Psoas muscle (tissue), 7 donors: ENCODE measurements at regions not wholly inside any gene's neighbourhood (a gene's known extent, or its start where the extent isn't known, plus 50 kb on each side); places are given as distances from the start of the nearest gene placed in this dataset.
A peak's percentile ranks its signal among the peaks of the same experiment; 100 is the strongest.

ENCODE experiments used
- ATAC-seq, 4 donors: fragments of 200-7000 bp; cut with Tn5 transposase; one replicate each; pipeline ENCODE4 v1.9.1; 2020; ENCODE audit warnings: moderate library complexity in 3 of 4, mild to moderate bottlenecking in 2 of 4
- DNase-seq, 2 donors: peaks; one replicate each; pipeline ENCODE4 v3.0.0-alpha.2; 2020
- H3K27ac ChIP-seq: fragments of 200-600 bp; one replicate; pipeline ENCODE4 v1.8.0; 2022
- H3K27me3 ChIP-seq, 3 donors: fragments of 200-600 bp in 1 of 3; one replicate each; pipeline versions ENCODE4 v1.6.1 to v1.8.0; 2013 to 2022; ENCODE audit warnings: low read length in 2 of 3, mild to moderate bottlenecking in 2 of 3, moderate library complexity in 1 of 3; ENCODE audit not compliant: insufficient read depth in 3 of 3
- H3K36me3 ChIP-seq, 2 donors: fragments of 200-600 bp in 1 of 2; one replicate each; pipeline versions ENCODE4 v1.6.1 to v1.8.0; 2013 to 2022; ENCODE audit warnings: low read depth in 1 of 2, mild to moderate bottlenecking in 1 of 2, moderate library complexity in 1 of 2; ENCODE audit not compliant: insufficient read depth in 1 of 2
- H3K4me1 ChIP-seq: fragments of 200-600 bp; one replicate; pipeline ENCODE4 v1.8.0; 2022
- H3K4me3 ChIP-seq: fragments of 200-600 bp; one replicate; pipeline ENCODE4 v1.8.0; 2022; ENCODE audit warnings: mild to moderate bottlenecking
- H3K9me3 ChIP-seq: fragments of 200-600 bp; one replicate; pipeline ENCODE4 v1.8.0; 2022
- WGBS, 3 donors: extraction: QIAGEN DNeasy Blood & Tissue Kit; methylation state at CpG; one replicate each; pipeline versions ENCODE4 v1.1.6 to v1.1.7; 2013; 5-methylcytosine and 5-hydroxymethylcytosine counted together
- intact Hi-C, 2 donors: fragments of 100-400 bp; cut with DNase I; formaldehyde crosslinking; loops; one replicate each; pipeline versions ENCODE4 v1.11.0 to v1.14.2; 2022
- TF ChIP-seq, protein P1 (sequence below): fragments of 200-600 bp; IDR thresholded peaks from one replicate; pipeline ENCODE4 v1.8.0; 2022; ENCODE audit warnings: antibody characterized with exemption
- donor health status: healthy with polysubstance abuse.
- donor health status: DM: no; HTN: no; CAD: no; lungs with moderate emphysema.
- donor health status: Bipolar disorder and iron deficiency.
- donor health status: healthy.
- donor health status: DM: yes; HTN: yes; CAD: no.
- donor health status: DM: no; HTN: no; CAD: no.
- donor health status: DM: yes; HTN: yes; CAD: no.

DNA sequence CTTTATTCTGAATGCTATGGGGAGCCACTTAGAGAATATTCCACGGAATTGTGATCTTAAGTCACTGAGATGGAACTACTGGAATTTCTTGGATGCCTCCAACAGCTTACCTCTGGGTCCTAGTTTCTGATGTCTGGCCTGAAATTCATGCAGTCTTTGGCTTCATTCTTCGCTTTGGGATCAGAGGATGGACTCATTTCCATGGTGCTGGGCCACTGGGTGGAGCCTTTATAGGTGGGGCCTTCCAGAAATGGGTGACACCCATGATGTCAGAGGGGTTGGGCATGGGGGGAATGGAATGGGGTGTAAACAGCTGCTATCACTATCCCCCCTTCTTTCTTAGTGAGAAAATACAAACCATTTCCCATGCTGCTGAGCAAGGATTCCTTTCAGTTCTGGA, 73.7 kb upstream of the FGGY start:
- intact Hi-C loops = no loop called here
- DNase-seq = peak; percentile 37 to 56
- peak in 2 of 4 donors; percentile 31 to 56 for ATAC-seq
- 65 to 77% (median 74%) methylated on average over 2 of the region's 2 CpGs for WGBS, 3 donors
- Histone ChIP-seq H3K4me3 (no peak overlapping the region), H3K36me3 (no peaks in the 10 kb centered on the region), H3K27me3 (no peaks in the 10 kb centered on the region), H3K9me3 (no peaks in the 10 kb centered on the region), H3K27ac (no peak overlapping the region), H3K4me1 (peaks cover 2% of the 10 kb centered on the region)
- TF ChIP-seq, protein P1, sequence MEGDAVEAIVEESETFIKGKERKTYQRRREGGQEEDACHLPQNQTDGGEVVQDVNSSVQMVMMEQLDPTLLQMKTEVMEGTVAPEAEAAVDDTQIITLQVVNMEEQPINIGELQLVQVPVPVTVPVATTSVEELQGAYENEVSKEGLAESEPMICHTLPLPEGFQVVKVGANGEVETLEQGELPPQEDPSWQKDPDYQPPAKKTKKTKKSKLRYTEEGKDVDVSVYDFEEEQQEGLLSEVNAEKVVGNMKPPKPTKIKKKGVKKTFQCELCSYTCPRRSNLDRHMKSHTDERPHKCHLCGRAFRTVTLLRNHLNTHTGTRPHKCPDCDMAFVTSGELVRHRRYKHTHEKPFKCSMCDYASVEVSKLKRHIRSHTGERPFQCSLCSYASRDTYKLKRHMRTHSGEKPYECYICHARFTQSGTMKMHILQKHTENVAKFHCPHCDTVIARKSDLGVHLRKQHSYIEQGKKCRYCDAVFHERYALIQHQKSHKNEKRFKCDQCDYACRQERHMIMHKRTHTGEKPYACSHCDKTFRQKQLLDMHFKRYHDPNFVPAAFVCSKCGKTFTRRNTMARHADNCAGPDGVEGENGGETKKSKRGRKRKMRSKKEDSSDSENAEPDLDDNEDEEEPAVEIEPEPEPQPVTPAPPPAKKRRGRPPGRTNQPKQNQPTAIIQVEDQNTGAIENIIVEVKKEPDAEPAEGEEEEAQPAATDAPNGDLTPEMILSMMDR = no peak

DNA sequence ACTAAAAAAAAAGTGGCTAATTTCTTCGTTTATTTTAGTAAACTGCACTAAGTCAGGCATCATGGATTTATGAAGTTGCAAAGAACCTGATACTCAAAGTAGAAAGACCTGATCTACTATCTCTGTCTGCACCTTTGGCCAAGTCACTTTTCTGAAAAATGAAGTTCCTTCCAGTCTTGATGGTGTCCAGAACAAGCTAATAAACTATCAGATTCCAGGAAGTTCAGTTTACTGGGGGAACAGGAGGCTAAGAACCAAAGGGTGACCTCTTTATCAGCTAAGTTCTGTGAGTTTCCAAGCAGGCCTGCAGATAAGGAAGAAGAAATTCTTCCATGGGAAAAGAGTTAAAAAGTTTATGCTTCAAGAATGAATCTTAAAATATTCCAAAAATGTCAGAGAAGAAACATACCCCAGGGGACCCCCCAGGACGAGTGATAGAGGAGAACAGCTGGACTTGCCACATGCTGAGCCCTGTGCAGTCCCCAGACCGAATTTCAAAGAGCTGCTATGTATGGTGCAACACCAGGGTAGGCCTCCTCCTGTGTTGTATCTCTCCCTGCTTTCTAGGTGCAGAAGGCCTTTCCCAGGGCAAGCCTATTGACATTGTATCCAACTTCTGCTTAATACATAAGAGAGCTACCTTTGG, 72.8 kb upstream of the FGGY start:
- Histone ChIP-seq H3K36me3 (no peaks in the 10 kb centered on the region), H3K4me1 (peaks cover 12% of the 10 kb centered on the region), H3K27me3 (no peaks in the 10 kb centered on the region), H3K9me3 (no peaks in the 10 kb centered on the region), H3K27ac (no peak overlapping the region), H3K4me3 (no peak overlapping the region)
- DNase-seq (peak in 1 of 2 donors; percentile 25), ATAC-seq (no peak)
- 41 to 61% (median 47%) methylated on average over 3 of the region's 3 CpGs for WGBS, 3 donors
- intact Hi-C loops = no loop called here
- TF ChIP-seq, protein P1 = no peak

DNA sequence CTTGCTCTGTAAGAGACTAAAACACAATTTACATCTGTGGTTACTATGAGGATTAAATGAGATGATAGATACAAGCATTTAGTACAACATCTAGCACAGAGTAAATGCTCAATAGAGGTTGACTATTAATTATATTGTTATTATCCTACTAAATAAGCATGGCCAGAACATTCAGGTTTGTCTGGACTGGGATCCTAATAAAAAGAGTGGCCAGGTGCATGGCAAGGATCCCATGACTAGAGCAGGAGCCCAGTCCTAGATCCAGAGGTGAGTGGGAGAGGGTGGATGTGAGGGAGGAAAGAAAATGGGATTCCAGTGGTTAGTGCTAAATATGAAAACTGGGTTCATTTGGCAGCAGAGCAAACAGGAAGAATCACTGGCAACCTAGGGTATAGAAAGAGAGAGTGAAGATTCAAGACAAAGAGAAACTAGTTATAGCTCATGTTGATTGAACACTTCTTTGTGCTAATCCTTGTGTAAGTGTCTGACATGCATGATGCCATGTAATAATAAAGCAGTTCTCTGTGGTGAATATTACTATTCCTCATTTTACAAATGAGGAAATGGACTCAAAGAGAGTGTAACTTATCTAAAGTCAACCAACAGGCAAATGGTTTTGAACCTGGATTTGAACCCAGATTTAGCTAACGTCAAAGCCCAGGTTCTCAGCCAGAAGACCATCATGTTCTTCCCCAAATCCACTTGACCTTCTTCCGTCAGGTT, 71.1 kb upstream of the FGGY start:
- Histone ChIP-seq H3K27me3 (no peaks in the 10 kb centered on the region), H3K4me3 (no peak overlapping the region), H3K36me3 (no peaks in the 10 kb centered on the region), H3K9me3 (no peaks in the 10 kb centered on the region), H3K27ac (no peak overlapping the region), H3K4me1 (peaks cover 27% of the 10 kb centered on the region)
- no peak for DNase-seq
- TF ChIP-seq, protein P1 = no peak
- intact Hi-C loops = loop anchor here in 1 of 2 donors (5.0 kb wide), 1 partner anchor 68 kb away; no protein-coding TSS in a partner anchor
- WGBS, 3 donors = 71 to 96% (median 92%) methylated on average over 2 of the region's 2 CpGs
- no peak for ATAC-seq

DNA sequence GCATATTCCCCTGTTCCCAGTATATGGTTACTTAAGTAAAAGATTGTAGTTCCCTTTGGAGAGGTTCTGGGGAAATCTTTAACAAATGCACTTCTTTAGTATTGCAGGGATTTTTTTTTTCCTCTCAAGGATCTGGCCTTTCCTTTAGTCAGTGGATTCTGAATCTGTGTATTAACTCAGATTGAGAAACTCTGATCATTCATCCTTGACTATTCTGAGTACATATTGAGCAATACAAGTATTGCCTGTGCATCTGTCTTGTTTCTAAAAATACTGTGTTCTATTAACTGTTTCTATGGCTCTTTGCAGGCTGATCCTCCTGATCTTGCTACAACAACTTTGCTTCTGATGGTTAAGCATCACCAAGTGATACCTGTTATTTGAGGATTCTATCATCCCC, 67.8 kb upstream of the FGGY start:
- DNase-seq (no peak), ATAC-seq (peak; percentile 84 to 92 (median 86))
- intact Hi-C loops = loop anchor here in 1 of 2 donors (5.0 kb wide), 1 partner anchor 72 kb away; no protein-coding TSS in a partner anchor
- peak overlapping the region; percentile 69 for H3K27ac ChIP-seq
- TF ChIP-seq, protein P1 = no peak
- peaks cover 31% of the 10 kb centered on the region for H3K4me1 ChIP-seq
- no peaks in the 10 kb centered on the region for H3K27me3 ChIP-seq
- H3K9me3 ChIP-seq = no peaks in the 10 kb centered on the region
- H3K36me3 ChIP-seq = no peaks in the 10 kb centered on the region
- H3K4me3 ChIP-seq = no peak overlapping the region
